C1 segment of cervical spinal cord (tissue), 14 donors: ENCODE measurements at regions not wholly inside any gene's neighbourhood (a gene's known extent, or its start where the extent isn't known, plus 50 kb on each side); places are given as distances from the start of the nearest gene placed in this dataset.
A peak's percentile ranks its signal among the peaks of the same experiment; 100 is the strongest.

Experiments used
- DNase-seq, 14 donors: peaks; one replicate each; lab custom pipeline; 2025; lab: John Stamatoyannopoulos, UW

- DNase-seq, result no peak
Measured at GRCh38 chr4:45778514-45778913, 345.3 kb downstream of the GABRG1 start.

GRCh38 chr4:45776146-45776545, 347.7 kb downstream of the GABRG1 start:
- no peak for DNase-seq

GRCh38 chr4:45770958-45771357, 352.9 kb downstream of the GABRG1 start:
- DNase-seq, result no peak

- DNase-seq, result no peak
Measured at GRCh38 chr4:45765521-45765920, 358.3 kb downstream of the GABRG1 start.

- DNase-seq, result no peak
Measured at GRCh38 chr4:45751877-45752530, 371.9 kb downstream of the GABRG1 start.

GRCh38 chr4:45750721-45751120, 373.1 kb downstream of the GABRG1 start:
- no peak for DNase-seq

- no peak for DNase-seq
Measured at GRCh38 chr4:45745741-45746140, 378.1 kb downstream of the GABRG1 start.

GRCh38 chr4:45741897-45742296, 382.0 kb downstream of the GABRG1 start:
- DNase-seq, result no peak

GRCh38 chr4:45732161-45732560, 391.7 kb downstream of the GABRG1 start:
- no peak for DNase-seq

- DNase-seq, result no peak
Measured at GRCh38 chr4:45716093-45716492, 407.8 kb downstream of the GABRG1 start.

GRCh38 chr4:45713996-45714395, 409.9 kb downstream of the GABRG1 start:
- DNase-seq, result no peak

GRCh38 chr4:45701621-45702020, 422.2 kb downstream of the GABRG1 start:
- DNase-seq, result peak in 1 of 14 donors; percentile 36

GRCh38 chr4:45693746-45694145, 430.1 kb downstream of the GABRG1 start:
- DNase-seq, result no peak

GRCh38 chr4:45692131-45692735, 431.6 kb downstream of the GABRG1 start:
- no peak for DNase-seq

- no peak for DNase-seq
Measured at GRCh38 chr4:45688341-45688740, 435.5 kb downstream of the GABRG1 start.

GRCh38 chr4:45679411-45679810, 444.4 kb downstream of the GABRG1 start:
- peak in 1 of 14 donors; percentile 5 for DNase-seq

GRCh38 chr4:45668128-45668527, 455.7 kb downstream of the GABRG1 start:
- no peak for DNase-seq

- DNase-seq, result peak in 2 of 14 donors; percentile 2 to 76
Measured at GRCh38 chr4:45663628-45664081, 460.2 kb downstream of the GABRG1 start.

GRCh38 chr4:45663003-45663402, 460.9 kb downstream of the GABRG1 start:
- DNase-seq, result peak in 2 of 14 donors; percentile 0 to 82

- DNase-seq, result no peak
Measured at GRCh38 chr4:45661893-45662292, 462.0 kb downstream of the GABRG1 start.

- DNase-seq, result no peak
Measured at GRCh38 chr4:45650545-45650944, 473.3 kb downstream of the GABRG1 start.

- DNase-seq, result no peak
Measured at GRCh38 chr4:45648846-45649245, 475.0 kb downstream of the GABRG1 start.

- no peak for DNase-seq
Measured at GRCh38 chr4:45647823-45648222, 476.0 kb downstream of the GABRG1 start.
